ENCODE measurements at regions not wholly inside any gene's neighbourhood (a gene's known extent, or its start where the extent isn't known, plus 50 kb on each side); places are given as distances from the start of the nearest gene placed in this dataset.

- TF ChIP-seq CTCF (IDR thresholded peaks at IDR 0.05; ENCODE audit: insufficient read depth in 1 of 2, low read depth in 1 of 2, low read length in 1 of 2, severe bottlenecking in 1 of 2, unreplicated experiment in 1 of 2) = no peak
These were observed 396.2 kb downstream of the BUD13 start for GRCh38 chr11:116376547-116376946.

GRCh38 chr11:116376054-116376453 lies 396.7 kb downstream of the BUD13 start:
- H3K9me3 Mint-ChIP-seq (ENCODE audit: unreplicated experiment) = peaks cover 9% of the 10 kb centered on the region

More at GRCh38 chr11:116376547-116376946, 396.2 kb downstream of the BUD13 start:
- Mint-ChIP-seq H3K4me1 (ENCODE audit: low read depth, unreplicated experiment) (peaks cover 17% of the 10 kb centered on the region), H3K4me3 (ENCODE audit: unreplicated experiment) (peak overlapping the region; percentile 26), H3K9me3 (ENCODE audit: unreplicated experiment) (peaks cover 9% of the 10 kb centered on the region), H3K27me3 (ENCODE audit: insufficient read depth, unreplicated experiment) (peaks cover 11% of the 10 kb centered on the region), H3K36me3 (ENCODE audit: insufficient read depth, unreplicated experiment) (no peaks in the 10 kb centered on the region), H3K27ac (ENCODE audit: unreplicated experiment) (no peak overlapping the region)
- no peaks in the 10 kb centered on the region for H3K9me3 ChIP-seq
- no peaks in the 10 kb centered on the region for H3K27me3 ChIP-seq (replicated peaks; ENCODE audit: control insufficient read depth, insufficient read depth, low read length)
- intact Hi-C loops (cut with micrococcal nuclease; ENCODE audit: unreplicated experiment) = loop anchor here (1.0 to 5.0 kb wide), 3 partner anchors 9 to 121 kb away; no protein-coding TSS in a partner anchor
- H3K4me1 ChIP-seq = peaks cover 22% of the 10 kb centered on the region
- H3K36me3 ChIP-seq (ENCODE audit: control insufficient read depth, insufficient read depth, low read length) = no peaks in the 10 kb centered on the region
- no peak overlapping the region for H3K4me3 ChIP-seq (ENCODE audit: low read depth, low read length)
- ChIA-PET CTCF (interaction anchor here (1.2 to 1.3 kb wide), 2 partner anchors 9 to 315 kb away, joined by 3 to 6 read pairs; no protein-coding TSS in a partner anchor), POLR2A (no interaction called here)
- DNase-seq = peak; percentile 45 to 71
- BruUV-seq (replicated peaks) = no TSS peak

GRCh38 chr11:116375221-116375620 lies 397.6 kb downstream of the BUD13 start:
- intact Hi-C loops (cut with micrococcal nuclease; ENCODE audit: unreplicated experiment) = loop anchor here (5.0 kb wide), 1 partner anchor 122 kb away; no protein-coding TSS in a partner anchor
- peaks cover 22% of the 10 kb centered on the region for H3K4me1 ChIP-seq
- no peaks in the 10 kb centered on the region for H3K9me3 ChIP-seq
- Mint-ChIP-seq H3K27ac (ENCODE audit: unreplicated experiment) (no peak overlapping the region), H3K36me3 (ENCODE audit: insufficient read depth, unreplicated experiment) (no peaks in the 10 kb centered on the region), H3K4me1 (ENCODE audit: low read depth, unreplicated experiment) (peaks cover 17% of the 10 kb centered on the region), H3K4me3 (ENCODE audit: unreplicated experiment) (no peak overlapping the region), H3K9me3 (ENCODE audit: unreplicated experiment) (peaks cover 9% of the 10 kb centered on the region), H3K27me3 (ENCODE audit: insufficient read depth, unreplicated experiment) (peaks cover 8% of the 10 kb centered on the region)
- no TSS peak for BruUV-seq (replicated peaks)
- no peaks in the 10 kb centered on the region for H3K27me3 ChIP-seq (replicated peaks; ENCODE audit: control insufficient read depth, insufficient read depth, low read length)
- POLR2A ChIA-PET = no interaction called here
- no peaks in the 10 kb centered on the region for H3K36me3 ChIP-seq (ENCODE audit: control insufficient read depth, insufficient read depth, low read length)
- CTCF ChIA-PET = interaction anchor here (0.6 to 1.3 kb wide), 3 partner anchors 8 to 316 kb away, joined by 3 to 6 read pairs (median 3); no protein-coding TSS in a partner anchor
- TF ChIP-seq CTCF (IDR thresholded peaks at IDR 0.05; ENCODE audit: insufficient read depth in 1 of 2, low read depth in 1 of 2, low read length in 1 of 2, severe bottlenecking in 1 of 2, unreplicated experiment in 1 of 2) = peak in 1 of 2 experiments; percentile 13
- no peak for DNase-seq
- H3K4me3 ChIP-seq (ENCODE audit: low read depth, low read length) = no peak overlapping the region

More at GRCh38 chr11:116376054-116376453, 396.7 kb downstream of the BUD13 start:
- TF ChIP-seq CTCF (IDR thresholded peaks at IDR 0.05; ENCODE audit: insufficient read depth in 1 of 2, low read depth in 1 of 2, low read length in 1 of 2, severe bottlenecking in 1 of 2, unreplicated experiment in 1 of 2) = no peak
- Mint-ChIP-seq H3K27ac (ENCODE audit: unreplicated experiment) (no peak overlapping the region), H3K27me3 (ENCODE audit: insufficient read depth, unreplicated experiment) (peaks cover 8% of the 10 kb centered on the region), H3K4me3 (ENCODE audit: unreplicated experiment) (peak overlapping the region; percentile 26), H3K4me1 (ENCODE audit: low read depth, unreplicated experiment) (peaks cover 17% of the 10 kb centered on the region), H3K36me3 (ENCODE audit: insufficient read depth, unreplicated experiment) (no peaks in the 10 kb centered on the region)
- no peaks in the 10 kb centered on the region for H3K36me3 ChIP-seq (ENCODE audit: control insufficient read depth, insufficient read depth, low read length)
- BruUV-seq (replicated peaks) = no TSS peak
- no peaks in the 10 kb centered on the region for H3K9me3 ChIP-seq
- CTCF ChIA-PET = interaction anchor here (1.2 to 1.3 kb wide), 2 partner anchors 9 to 316 kb away, joined by 3 to 6 read pairs; no protein-coding TSS in a partner anchor
- intact Hi-C loops (cut with micrococcal nuclease; ENCODE audit: unreplicated experiment) = loop anchor here (1.0 to 5.0 kb wide), 3 partner anchors 9 to 121 kb away; no protein-coding TSS in a partner anchor
- H3K27me3 ChIP-seq (replicated peaks; ENCODE audit: control insufficient read depth, insufficient read depth, low read length) = no peaks in the 10 kb centered on the region
- peak; percentile 58 to 61 for DNase-seq
- no peak overlapping the region for H3K4me3 ChIP-seq (ENCODE audit: low read depth, low read length)
- H3K4me1 ChIP-seq = peaks cover 22% of the 10 kb centered on the region
- POLR2A ChIA-PET = no interaction called here

All from Caco-2 (cell line).